GM18858 (cell line): ENCODE measurements at regions not wholly inside any gene's neighbourhood (a gene's known extent, or its start where the extent isn't known, plus 50 kb on each side); places are given as distances from the start of the nearest gene placed in this dataset.
A peak's percentile ranks its signal among the peaks of the same experiment; 100 is the strongest.
"Not testable (repeated sequence)": the region's sequence is repeated elsewhere in the genome, so short reads cannot be mapped to it uniquely, and the experiment has no call there.

ENCODE experiments used
- ATAC-seq: cut with Tn5 transposase; IDR thresholded peaks from one replicate; pipeline ENCODE4 v1.9.1; 2021; ENCODE audit not compliant: unreplicated experiment

- no peak for ATAC-seq
Observed at GRCh38 chr2:64793701-64794100, 140.0 kb upstream of the SERTAD2 start.

GRCh38 chr2:64794426-64794995 lies 140.8 kb upstream of the SERTAD2 start:
- ATAC-seq, result no peak

- ATAC-seq, result no peak
Observed at GRCh38 chr2:64795024-64795592, 141.4 kb upstream of the SERTAD2 start.

- no peak for ATAC-seq
Observed at GRCh38 chr2:64796926-64797325, 143.2 kb upstream of the SERTAD2 start.

- ATAC-seq, result no peak
Observed at GRCh38 chr2:64797881-64798575, 144.3 kb upstream of the SERTAD2 start.

GRCh38 chr2:64799592-64800252 lies 146.0 kb upstream of the SERTAD2 start:
- ATAC-seq, result no peak

- no peak for ATAC-seq
Observed at GRCh38 chr2:64803776-64804175, 150.1 kb upstream of the SERTAD2 start.

GRCh38 chr2:64804651-64805050 lies 150.9 kb upstream of the SERTAD2 start:
- no peak for ATAC-seq

- ATAC-seq, result no peak
Observed at GRCh38 chr2:64807417-64807816, 153.7 kb upstream of the SERTAD2 start.

- ATAC-seq, result no peak
Observed at GRCh38 chr2:64808092-64808491, 154.4 kb upstream of the SERTAD2 start.

- no peak for ATAC-seq
Observed at GRCh38 chr2:64808754-64809153, 155.0 kb upstream of the SERTAD2 start.

GRCh38 chr2:64809216-64809615 lies 155.5 kb upstream of the SERTAD2 start:
- no peak for ATAC-seq

- no peak for ATAC-seq
Observed at GRCh38 chr2:64812285-64812684, 158.6 kb upstream of the SERTAD2 start.

GRCh38 chr2:64814007-64814406 lies 160.3 kb upstream of the SERTAD2 start:
- ATAC-seq, result no peak

- ATAC-seq, result not testable (repeated sequence)
Observed at GRCh38 chr2:64816526-64816925, 162.8 kb upstream of the SERTAD2 start.

- no peak for ATAC-seq
Observed at GRCh38 chr2:64817453-64817852, 163.7 kb upstream of the SERTAD2 start.

- no peak for ATAC-seq
Observed at GRCh38 chr2:64818664-64819060, 164.9 kb upstream of the SERTAD2 start.

- ATAC-seq, result peak; percentile 6
Observed at GRCh38 chr2:64819361-64819760, 165.6 kb upstream of the SERTAD2 start.

GRCh38 chr2:64819774-64820688 lies 166.3 kb upstream of the SERTAD2 start:
- peak; percentile 86 for ATAC-seq

- no peak for ATAC-seq
Observed at GRCh38 chr2:64820901-64821300, 167.2 kb upstream of the SERTAD2 start.

- no peak for ATAC-seq
Observed at GRCh38 chr2:64823794-64824193, 165.4 kb upstream of the SLC1A4 start.
